IPS-18c (cell line): ENCODE measurements at regions not wholly inside any gene's neighbourhood (a gene's known extent, or its start where the extent isn't known, plus 50 kb on each side); places are given as distances from the start of the nearest gene placed in this dataset.

Experiments used
- H3K4me3 ChIP-seq: 2 replicates; pipeline ENCODE4 v1.7.0; 2013; ENCODE audit warnings: low read depth, mild to moderate bottlenecking, low read length, moderate library complexity; ENCODE audit not compliant: insufficient read depth
- H3K9me3 ChIP-seq: one replicate; pipeline ENCODE4 v1.6.1; 2013; ENCODE audit warnings: mild to moderate bottlenecking, low read length, moderate library complexity; ENCODE audit not compliant: control insufficient read depth, insufficient read depth

GRCh38 chr15:47427463-47427862 lies 289.8 kb upstream of the SEMA6D start:
- Histone ChIP-seq H3K9me3 (peaks cover 3% of the 10 kb centered on the region), H3K4me3 (no peak overlapping the region)

DNA sequence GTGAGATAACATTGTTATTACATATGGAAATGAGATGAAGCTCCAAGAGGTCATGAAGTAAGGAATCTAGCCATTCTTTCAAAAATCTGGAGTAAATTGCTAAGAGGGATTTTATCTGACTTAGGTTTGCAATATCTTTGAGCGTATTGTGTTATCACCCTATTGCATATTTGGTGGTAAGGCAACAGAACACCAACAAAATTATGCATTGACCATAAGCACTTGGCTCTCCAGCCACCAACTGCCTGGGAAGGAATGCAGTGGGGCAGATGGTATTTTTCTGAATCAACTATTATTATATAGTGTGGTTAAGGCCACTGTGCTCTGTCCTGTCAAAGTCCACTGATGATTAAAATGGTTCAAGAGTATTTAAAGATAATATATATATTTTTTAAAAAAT lies 287.9 kb upstream of the SEMA6D start:
- Histone ChIP-seq H3K4me3 (no peak overlapping the region), H3K9me3 (peaks cover 3% of the 10 kb centered on the region)

GRCh38 chr15:47431501-47431900 lies 285.8 kb upstream of the SEMA6D start:
- peaks cover 3% of the 10 kb centered on the region for H3K9me3 ChIP-seq
- no peak overlapping the region for H3K4me3 ChIP-seq

DNA sequence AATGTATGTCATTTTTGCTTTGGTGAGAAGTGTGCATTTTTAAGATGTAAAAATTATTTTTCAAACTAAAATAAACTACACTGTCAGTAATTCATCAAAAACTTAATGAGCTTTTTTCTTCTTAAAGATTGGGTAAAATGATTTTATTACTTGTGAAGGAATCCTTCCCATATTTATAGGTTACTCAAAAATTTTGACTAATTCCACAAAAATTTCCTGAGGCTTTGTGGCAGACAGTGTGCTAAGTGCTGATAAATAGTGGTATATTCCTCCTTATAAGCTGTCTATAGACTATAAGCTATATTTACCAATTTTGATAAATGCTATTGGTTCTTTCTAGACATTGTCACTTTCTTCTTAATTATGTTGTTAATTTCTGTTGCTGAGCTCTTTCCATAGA lies 284.5 kb upstream of the SEMA6D start:
- H3K4me3 ChIP-seq: no peak overlapping the region
- peaks cover 3% of the 10 kb centered on the region for H3K9me3 ChIP-seq

DNA sequence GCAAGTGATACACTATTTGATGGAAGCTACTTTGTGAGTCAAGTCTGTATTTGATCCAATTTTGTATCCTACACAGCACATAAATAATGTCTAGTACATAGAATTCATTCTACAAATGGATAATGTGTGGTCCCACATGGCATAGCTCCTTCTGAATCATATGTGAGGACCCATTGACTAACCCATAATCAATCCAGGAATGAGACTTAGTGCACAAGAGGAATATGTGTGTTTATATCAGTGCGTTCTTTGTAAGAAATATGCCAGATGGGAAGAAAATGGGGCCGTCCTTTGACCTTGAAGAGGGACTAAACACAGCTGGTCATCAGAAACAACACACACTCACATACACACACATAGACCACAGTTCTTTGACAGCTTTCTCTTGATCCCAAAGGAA lies 282.7 kb upstream of the SEMA6D start:
- H3K4me3 ChIP-seq: no peak overlapping the region
- H3K9me3 ChIP-seq: peaks cover 3% of the 10 kb centered on the region

DNA sequence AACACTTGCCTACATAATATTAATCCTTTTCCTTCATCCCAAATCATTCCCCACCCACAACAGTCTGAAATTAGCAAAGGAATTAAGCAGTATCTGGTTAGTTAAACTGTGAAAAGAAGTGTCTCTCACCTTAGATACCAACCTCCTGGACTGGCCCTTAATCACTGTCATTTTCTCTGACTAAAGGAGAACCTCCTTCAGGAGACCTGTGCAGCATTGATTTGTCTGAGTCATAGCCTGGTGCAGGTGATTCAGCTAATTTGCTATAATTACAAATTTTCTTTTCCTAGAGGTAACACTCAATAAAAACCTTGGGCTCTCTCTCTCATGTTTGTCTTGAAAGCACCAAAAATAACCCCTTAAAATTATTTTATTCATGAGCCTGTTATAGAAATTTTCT lies 279.8 kb upstream of the SEMA6D start:
- Histone ChIP-seq H3K4me3 (no peak overlapping the region), H3K9me3 (no peaks in the 10 kb centered on the region)

- no peak overlapping the region for H3K4me3 ChIP-seq
- H3K9me3 ChIP-seq: no peaks in the 10 kb centered on the region
Observed at GRCh38 chr15:47439146-47440111, 277.9 kb upstream of the SEMA6D start.

- Histone ChIP-seq H3K4me3 (no peak overlapping the region), H3K9me3 (no peaks in the 10 kb centered on the region)
Observed at GRCh38 chr15:47442371-47442770, 274.9 kb upstream of the SEMA6D start.

- no peaks in the 10 kb centered on the region for H3K9me3 ChIP-seq
- no peak overlapping the region for H3K4me3 ChIP-seq
Observed at GRCh38 chr15:47443839-47444238, 273.5 kb upstream of the SEMA6D start.

GRCh38 chr15:47445723-47446392 lies 271.4 kb upstream of the SEMA6D start:
- H3K9me3 ChIP-seq: no peaks in the 10 kb centered on the region
- H3K4me3 ChIP-seq: no peak overlapping the region

DNA sequence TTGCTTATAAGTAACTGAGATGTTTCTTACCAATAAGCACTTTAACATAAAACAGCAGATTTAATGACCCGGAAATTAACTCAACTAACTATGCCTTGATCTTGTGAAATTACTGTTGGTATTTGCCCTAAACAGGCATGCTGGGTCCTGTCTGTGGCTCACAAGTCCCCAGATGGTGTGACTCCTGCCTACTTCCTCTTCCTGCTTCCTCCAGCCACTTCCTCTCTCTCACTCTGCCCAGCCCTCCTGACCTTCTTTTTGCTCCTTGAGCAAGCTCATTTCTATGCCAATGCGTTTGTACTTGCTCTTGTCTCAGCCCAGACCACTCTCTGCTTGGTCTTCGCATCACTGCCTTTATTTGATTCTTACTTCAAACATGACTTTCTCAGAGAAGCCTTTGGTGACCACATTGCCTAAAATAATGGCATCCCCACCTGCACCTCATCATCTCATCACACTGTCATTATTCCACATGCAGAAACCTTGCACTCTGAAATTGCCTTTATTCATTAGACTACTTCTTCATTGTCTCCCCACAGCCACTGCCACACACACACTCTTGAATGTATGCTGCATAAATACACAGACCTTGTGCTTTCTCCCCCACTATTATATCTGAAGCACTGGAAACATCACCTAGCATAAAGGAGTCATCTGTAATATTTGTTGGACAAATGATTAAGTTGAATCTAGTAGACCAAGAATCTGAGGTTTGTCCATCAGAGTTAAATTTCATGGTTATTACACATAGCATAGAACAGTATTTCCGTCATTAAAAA lies 256.3 kb upstream of the SEMA6D start:
- Histone ChIP-seq H3K9me3 (no peaks in the 10 kb centered on the region), H3K4me3 (no peak overlapping the region)

GRCh38 chr15:47461652-47462141 lies 255.6 kb upstream of the SEMA6D start:
- H3K9me3 ChIP-seq: no peaks in the 10 kb centered on the region

DNA sequence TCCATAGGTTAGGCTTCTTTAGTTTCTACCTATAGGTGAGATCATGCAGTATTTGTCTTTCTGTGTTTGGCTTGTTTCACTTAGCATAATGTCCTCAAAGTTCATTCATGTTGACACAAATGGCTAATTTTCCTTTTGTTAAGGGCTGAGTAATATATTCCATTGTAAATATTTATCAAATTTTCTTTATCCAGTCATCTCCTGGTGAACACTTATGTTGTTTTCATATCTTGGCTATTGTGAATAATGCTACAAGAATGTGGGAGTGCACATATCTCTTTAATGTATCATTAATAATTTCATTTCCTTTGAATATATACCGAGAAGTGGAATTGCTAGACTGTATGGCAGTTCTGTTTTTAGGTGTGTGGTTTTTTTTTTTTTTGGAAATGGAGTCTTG lies 250.9 kb upstream of the SEMA6D start:
- Histone ChIP-seq H3K9me3 (no peaks in the 10 kb centered on the region), H3K4me3 (no peak overlapping the region)

More at GRCh38 chr15:47461652-47462141, 255.6 kb upstream of the SEMA6D start:
- H3K4me3 ChIP-seq: no peak overlapping the region

DNA sequence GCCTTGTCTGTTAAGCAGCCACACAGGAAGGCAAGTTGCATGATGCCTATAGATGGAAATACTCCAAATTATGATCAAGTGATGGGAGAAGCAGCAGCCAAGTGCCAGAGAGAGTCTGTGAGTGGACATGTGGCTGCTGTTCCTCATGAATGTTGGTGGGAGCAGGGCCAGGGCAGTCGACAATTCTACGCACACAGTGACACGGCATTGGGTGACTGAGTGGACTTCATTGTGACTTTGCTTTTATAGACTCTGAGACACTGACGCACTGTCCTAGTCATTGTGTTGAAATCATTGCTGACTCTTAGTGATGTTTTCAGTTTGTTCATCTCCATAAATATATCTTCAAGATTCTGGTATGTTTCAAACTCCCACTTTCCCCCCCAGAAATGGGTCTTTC lies 246.3 kb upstream of the SEMA6D start:
- no peak overlapping the region for H3K4me3 ChIP-seq
- no peaks in the 10 kb centered on the region for H3K9me3 ChIP-seq

DNA sequence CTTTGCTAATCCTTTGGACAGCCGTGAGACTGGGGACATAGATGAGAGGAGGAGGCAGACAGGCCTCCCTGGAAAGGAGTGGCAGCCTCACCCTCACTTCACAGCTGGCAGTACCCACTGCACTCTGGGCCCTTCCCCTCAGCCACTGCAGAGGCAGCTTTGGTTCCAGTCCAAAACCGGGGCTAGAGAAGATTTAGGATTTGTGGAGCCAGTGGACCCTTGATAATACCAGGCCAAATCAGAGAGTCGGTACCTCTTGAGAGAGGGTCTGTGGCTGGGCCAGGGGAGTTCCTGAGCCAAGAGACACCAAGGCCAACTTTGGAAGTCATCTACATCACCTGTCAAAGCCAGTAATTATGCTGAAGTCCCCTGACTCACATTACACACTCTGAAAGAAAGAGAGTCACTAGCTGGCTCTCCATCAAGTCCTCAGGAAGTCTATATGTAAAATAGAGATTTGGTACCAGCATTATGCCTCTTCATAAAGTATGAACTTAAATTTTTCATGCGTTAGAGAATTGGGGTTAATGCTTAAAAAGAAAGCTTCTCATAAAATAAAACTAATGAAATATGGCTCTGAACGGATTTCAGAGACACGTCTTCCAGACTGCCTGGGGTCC lies 244.1 kb upstream of the SEMA6D start:
- Histone ChIP-seq H3K4me3 (no peak overlapping the region), H3K9me3 (peaks cover 2% of the 10 kb centered on the region)

DNA sequence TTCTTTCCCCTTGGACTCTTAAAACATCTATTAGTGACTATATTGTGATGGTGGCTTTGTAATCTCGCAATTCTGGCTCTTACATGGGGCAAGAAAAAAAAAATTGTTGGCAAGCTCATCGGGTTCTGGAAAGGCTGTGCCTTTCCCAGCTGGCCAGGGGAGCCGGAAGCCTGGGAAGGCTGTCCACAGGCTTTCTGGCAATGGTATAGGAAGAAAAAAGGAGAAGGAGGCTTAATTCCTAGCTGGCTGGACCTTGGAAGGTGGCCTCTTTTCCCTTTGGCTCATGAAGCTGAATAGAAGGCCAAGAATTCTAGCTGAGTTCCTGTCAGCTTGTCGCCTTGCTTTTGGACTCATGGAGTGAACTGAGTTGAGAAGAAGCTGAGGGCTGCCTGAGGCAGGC lies 243.5 kb upstream of the SEMA6D start:
- H3K9me3 ChIP-seq: peaks cover 2% of the 10 kb centered on the region
- H3K4me3 ChIP-seq: no peak overlapping the region

DNA sequence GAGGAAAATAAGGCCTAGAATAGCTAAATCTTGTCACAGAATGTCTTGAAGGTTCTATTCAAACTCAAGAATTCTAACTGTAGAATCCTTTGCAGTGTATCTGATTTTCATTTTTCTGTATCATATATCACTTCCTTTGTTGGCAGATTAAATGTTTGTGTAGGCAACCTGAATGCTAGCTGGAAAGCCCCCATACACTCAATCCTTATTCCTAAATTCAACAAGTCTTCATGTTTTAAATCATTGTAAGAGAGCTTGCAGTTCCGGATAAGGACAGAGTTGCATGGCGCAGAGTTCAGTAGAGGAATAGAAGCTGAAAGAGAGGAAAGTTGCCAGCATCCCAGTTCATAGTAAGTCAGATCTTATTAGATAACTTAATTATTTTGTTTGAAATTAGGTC lies 242.0 kb upstream of the SEMA6D start:
- no peak overlapping the region for H3K4me3 ChIP-seq
- peaks cover 2% of the 10 kb centered on the region for H3K9me3 ChIP-seq
